HL-60 (cell line): ENCODE measurements at regions not wholly inside any gene's neighbourhood (a gene's known extent, or its start where the extent isn't known, plus 50 kb on each side); places are given as distances from the start of the nearest gene placed in this dataset.

ENCODE experiments used
- CTCF ChIP-seq: IDR thresholded peaks from one replicate; pipeline ENCODE4 v1.5.1; 2011; ENCODE audit warnings: low read length, control low read depth, inconsistent platforms; ENCODE audit not compliant: insufficient read depth
- POLR2AphosphoS5 ChIP-seq: IDR thresholded peaks from 2 replicates; pipeline ENCODE4 v1.6.1; 2012; ENCODE audit warnings: low read depth
- REST ChIP-seq: IDR thresholded peaks from 2 replicates; pipeline ENCODE4 v1.6.1; 2012; ENCODE audit warnings: low read depth; ENCODE audit not compliant: insufficient replicate concordance

GRCh38 chr6:102553214-102553613, 1159.7 kb downstream of the GRIK2 start:
- TF ChIP-seq CTCF (no peak), POLR2AphosphoS5 (no peak), REST (no peak)
